ENCODE measurements at regions not wholly inside any gene's neighbourhood (a gene's known extent, or its start where the extent isn't known, plus 50 kb on each side); places are given as distances from the start of the nearest gene placed in this dataset.

DNA sequence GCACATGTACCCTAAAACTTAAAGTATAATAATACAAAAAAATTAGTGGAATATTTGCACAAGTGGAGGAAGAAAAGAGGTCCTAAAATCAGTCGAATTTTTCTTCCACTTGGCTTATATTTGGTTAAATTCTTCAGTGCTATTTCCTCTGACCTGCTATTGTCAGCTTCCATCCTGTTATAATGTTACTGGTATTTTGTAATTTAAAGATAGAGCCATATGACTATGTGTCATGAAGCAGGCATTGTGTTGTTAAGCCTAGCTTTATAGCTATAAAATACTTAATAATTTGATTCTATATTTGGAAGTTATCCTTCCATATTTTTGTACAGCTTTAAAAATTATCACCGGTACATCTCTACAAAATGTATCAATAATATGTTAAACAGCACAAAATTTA is 455.9 kb upstream of the MARCKS start:
- DNase-seq = no peak

DNA sequence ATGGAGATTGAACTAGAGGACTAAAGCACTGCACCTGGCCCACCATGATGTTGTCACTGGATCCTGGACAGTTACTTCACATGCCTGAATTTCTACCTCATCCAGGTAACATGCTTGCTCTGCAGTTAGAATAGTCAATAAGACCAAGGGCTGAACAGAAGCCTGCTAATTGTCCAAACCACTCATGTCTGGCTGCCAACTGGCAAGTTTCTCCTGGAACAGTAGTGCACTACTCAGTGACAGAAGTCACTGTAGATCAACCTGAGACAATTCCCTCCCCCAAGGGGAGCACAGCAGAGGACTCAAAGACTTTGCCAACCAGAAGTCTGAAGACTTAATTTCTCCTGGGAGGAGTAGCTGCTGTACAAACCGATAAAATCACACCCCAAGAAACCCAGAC is 454.6 kb upstream of the MARCKS start:
- DNase-seq = no peak

DNA sequence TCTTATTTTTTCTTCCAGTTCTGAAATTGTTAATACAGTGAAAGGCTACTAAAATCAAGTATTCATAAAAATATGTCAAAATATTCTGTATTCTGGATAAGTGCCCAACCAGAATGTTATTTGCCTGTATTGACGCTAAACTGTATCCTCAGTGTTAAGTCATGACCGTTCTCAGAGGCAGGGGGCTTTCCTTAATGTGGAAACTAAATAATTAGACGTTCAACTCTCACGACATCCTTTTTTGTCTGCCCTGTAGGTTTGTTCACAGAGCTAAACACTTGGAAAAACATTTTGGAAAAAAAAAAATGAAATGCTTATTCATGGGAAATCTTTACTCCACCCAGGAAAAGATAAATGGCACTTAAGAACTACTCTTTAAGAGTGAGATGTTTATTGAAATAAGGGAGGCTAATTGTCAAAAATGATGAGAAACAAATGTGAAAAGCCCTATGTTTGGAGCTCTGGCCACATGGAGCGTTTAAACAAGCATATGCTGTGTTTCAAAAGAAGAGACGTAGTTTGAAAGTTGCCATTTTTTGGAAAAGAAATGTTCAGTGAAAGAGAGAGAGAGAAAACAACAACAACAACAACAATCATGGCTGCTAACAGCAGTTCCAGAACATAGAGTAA is 453.1 kb upstream of the MARCKS start:
- no peak for DNase-seq

DNA sequence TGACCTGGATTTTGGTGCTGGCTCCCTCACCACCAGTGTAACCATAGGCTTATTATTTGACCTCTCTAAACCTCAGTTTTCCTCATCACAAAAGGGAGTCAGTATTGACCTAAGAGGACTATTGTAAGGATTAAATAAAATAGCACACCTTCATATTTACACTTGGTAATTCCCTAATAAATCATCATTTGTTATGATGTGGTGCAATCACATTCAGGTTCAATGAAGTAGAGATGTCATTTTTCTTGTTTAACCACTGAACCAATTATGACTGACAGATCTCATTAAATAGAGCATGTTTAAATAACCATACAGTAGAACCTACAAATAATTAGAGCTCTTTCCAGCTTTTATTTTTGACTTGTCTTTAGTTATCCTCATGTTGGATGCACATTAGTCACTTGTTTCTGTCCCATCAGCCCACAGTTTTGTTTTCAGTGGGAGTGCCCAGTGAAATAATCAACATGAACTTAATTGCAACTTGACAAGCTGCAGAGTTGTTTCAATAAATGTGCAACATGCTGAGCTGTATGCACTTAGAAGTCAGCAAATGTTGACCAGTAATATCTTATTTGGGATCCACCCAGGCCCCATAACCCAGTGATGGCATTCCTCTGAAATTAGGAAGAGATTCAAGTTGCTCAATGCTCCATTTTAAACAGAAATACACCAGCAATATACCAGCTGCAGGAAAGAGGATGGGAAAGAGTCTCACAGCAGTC is 451.7 kb upstream of the MARCKS start:
- no peak for DNase-seq

DNA sequence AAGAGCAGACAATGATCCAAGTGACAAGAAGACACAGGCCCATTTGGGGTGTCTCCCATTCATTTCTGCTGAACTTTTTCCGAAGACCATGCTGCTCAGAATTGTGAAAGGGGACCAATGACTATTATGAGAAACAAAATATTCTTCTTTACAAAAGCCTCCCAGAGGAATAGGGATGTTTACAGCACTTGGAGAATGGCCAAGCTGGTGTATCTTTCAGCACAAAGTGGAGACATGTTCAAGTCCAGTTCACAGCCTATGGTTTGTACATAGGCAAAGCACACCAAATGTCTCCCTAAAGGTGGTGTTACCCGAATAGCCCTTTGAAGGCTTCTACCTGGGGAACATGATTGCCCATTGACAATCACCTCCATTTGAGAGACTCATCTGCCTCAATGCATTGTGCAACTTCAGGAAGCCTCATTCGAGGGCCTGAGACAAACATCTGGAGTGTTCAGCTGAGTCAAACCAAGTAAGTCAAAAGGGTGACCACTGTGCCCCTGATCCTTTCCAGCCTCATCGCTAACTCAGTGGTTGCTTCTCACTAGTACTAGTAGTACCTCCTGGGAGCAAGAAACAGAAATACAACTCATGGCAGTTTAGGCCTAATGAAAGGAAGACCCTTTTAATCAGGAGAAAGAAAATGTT is 451.0 kb upstream of the MARCKS start:
- no peak for DNase-seq

DNA sequence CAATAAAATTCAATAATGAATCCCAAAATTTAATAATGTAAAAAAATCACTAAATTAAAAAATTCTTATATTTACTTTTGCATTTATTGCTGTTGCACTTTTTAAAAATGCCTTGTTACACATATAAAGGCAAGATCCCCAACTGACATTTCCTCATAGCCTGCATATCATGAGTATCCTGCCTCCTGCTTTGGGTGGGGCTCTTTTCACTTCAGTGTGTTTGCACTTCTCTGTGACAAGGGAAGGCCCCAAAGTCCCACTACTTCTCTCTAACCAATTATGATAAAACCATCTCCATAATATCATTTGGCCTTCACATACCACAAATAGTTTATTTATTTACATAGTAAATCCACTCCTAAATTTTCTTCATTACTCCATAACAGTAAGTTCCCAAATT is 446.1 kb upstream of the MARCKS start:
- DNase-seq = no peak

DNA sequence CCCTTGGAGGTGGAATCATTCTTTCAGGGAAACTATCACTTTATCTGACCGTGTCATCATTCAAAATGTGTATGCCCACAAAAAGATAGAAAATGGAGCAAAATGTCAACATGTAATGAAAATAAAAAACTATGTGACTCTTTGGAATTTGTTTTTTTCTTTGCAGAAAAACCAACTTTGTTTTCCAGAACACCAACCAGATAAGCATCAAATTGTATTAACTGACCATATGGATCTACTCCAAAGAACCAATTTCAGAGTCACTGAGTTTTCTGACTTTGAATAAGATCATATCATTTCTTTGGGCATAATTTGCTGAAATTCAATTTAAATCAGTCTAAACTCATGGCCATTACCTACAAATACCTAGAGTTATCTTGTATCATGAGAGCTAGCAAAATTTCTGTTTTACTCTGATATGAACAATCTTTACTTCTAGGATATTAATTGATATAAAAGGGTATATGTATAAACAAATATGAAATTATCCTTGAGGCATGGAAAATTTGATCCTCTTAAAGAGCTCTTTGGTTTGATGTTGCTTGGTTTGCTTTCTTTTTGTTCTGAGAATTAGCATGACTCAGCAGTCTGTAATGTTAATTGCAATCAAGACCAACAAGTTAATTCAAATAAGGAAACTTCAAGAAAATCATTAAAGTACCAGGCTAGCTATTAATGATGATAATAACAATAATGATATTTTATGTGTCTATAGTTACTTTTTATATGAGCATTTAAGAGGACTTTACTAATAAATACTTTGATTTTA is 444.4 kb upstream of the MARCKS start:
- DNase-seq = no peak

DNA sequence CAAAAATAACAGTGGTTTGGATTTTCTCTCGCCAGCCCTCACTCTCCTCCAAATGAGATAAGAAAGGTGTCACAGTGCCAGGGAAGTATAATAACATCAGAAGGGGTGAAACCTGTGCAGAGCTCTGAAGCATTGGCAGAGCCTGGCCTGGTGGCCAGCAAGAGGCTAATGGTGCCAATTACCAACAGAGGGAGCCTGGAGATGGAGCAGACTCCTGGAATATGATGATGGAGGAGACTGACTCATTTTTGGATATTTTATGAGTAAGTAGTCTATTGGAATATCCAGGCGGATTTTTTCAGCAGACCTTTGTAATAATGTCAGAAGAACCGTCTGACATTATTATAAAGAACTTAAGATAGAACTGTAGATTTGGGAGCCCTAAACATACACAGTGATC is 442.6 kb upstream of the MARCKS start:
- no peak for DNase-seq

DNA sequence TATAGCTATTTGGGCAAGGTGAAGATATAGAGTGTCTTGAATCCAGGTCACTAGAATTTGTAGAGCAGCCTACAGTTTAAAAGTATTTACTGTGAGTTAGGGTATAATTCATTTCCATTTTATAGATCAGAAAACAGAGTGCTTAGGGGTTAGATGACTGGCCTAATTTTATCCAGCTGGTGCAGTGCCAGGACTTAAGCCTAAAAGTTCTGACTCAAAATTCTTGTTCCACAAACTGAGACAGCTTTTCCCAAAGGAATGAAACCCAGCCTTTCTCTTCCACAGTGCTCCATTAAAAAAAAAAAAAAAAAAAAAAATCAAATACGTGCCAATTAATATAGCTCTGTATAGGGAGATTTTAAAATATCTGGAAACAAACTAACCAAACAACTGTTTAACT is 441.0 kb upstream of the MARCKS start:
- DNase-seq = no peak

DNA sequence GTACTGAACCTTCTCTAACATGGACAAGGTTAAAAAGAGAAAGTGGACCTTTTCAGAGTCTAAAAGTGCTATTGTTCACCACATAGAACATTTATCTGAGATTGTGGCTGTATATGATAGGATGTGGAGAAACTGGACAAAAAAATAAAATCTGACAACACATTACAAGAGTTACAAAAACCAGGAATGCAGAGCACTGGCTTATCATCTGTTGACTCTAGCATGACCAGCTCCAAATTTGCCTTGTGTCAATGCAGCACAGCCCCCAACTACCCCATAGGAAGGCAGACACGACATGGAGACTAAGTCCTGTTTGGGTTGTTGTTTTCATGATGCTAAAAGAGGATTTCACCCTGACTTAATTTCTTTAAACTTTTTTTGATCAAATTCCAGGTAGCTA is 436.9 kb upstream of the MARCKS start:
- DNase-seq = no peak

DNA sequence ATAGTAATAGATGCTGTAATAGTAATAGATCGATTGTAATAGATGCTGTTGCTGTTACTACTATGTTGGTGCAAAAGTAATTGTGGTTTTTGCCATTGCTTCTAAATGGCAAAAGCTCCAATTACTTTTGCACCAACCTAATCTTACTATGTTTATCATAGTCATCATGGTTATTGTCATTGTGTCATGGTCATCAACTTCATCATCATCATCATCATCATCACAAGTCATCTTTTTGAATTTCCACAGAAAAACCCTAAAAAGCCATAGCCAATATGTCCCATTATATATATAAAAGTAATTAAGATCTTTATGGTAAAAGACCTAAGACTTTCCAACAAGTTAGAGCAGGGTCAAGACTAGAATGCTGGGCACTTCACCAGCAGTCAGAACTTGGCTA is 435.1 kb upstream of the MARCKS start:
- DNase-seq = no peak

DNA sequence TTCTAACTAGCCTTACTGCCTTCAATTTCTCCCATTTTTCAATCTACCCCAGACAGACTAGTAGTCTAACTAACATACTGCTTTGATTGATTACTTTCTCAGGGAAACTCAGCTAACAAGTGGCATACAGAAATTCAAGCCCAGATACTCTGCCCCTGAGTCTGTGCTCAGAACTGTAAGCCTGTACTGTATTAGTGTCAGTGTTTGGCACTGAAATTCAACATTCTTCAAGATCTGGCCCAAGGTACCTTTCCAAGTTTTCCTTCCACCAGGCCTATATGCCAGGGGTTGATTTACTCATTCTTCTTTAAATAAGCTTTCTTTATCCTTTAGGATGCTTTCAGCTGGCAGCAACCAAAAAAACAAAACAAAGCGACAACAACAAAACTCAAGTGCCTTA is 433.2 kb upstream of the MARCKS start:
- no peak for DNase-seq

DNA sequence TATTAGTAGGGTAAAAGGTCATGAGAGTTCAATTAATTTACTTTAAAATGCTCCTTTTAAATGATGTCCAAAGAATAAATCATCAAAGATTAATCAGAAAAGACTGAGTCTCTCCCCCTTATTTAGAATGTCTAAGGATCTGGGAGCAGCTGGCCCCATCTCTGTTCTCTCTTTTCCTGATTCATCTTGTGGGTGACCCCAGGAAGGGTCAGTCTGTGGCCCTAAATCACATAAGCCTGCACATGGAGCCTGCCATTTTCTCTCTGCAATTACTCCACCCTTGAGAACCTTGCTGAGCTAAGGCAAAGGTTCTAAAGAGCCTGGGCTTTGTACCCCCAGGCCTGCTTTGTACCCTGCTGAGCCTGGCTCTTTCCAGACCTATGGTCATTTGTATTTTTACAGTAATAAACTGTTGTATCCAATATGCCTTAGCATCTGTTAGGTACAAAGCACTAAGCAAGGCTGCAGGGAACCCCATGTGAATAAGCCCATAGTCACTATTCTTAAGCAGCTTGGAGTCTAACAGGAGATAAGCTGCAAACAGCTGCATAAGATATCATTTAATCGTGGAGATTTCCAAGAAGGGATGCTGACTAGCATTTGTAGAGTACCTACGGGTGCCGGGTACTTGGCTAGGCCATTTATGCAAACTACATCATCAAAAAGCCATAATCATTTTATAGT is 431.0 kb upstream of the MARCKS start:
- DNase-seq = no peak

DNA sequence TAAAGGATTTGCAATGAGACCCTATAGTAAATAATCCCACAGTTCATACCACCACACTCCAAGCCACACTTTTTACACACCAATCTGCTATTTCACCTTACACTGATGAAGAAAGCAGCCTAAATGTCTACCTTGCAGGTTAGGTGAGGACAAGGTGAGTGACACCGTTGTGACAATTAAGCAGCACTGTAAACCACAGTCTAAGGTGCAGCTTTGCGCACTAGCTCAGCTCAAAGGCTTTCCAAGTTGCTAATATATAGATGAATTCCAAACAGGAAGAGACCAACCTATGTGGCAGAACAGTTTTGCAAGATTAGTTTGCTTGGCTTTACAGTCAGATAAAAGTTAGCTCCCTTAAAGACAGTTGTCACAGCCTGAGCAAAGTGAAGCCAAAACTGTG is 429.5 kb upstream of the MARCKS start:
- no peak for DNase-seq

DNA sequence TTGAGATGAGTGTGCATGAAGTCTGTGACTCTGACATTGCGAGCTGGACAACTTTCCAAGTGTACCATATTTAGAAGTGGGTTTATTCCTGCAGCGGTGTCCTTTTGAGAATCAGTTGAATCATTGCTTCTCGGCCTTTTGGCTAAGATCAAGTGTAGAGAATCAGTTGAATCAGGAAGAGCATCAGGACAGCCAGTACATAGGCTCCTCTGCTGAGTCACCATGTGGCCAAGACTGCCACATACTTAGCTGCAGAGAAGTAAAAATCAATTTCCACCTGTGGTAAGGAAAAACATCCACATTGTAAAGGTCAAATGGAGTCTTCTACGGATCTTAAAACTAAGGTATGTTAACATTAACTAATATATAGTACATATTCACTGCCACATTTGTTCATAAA is 428.4 kb upstream of the MARCKS start:
- no peak for DNase-seq

DNA sequence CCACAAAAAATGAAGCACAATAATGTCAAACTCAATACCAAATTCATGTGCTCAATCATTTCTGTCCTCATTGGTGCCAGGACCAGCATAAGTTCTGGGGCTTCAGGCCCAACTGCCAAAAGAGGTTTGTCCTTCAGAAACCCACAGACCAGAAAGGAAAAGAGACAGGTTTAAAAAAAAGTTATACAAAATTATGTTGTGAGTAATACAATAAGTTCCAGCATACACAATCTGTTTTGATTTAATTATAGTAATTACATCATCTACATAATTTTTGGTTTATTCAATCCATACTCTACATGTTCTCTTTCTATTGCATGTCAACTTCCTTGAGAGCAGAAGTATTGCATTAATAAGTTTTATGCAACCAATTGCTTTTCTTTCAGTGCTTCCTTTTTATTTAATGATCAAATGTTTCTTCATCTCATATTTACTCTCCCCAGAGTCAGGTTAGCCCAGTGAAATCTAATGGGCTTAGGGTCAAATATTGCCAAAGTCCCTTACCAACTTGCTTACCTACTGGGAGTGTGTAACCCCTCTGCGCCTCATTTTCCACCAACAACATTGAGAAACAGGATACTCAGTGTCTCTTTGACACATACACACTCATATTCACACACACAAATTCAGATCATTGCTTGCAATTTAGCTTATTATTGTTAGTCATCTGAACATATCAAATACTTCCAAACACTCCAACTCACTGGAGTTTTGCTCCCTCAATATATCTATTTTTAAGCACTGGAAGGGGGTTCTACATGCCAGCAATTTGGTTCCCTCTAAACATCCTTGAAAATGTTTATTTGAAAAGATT is 424.4 kb upstream of the MARCKS start:
- no peak for DNase-seq

DNA sequence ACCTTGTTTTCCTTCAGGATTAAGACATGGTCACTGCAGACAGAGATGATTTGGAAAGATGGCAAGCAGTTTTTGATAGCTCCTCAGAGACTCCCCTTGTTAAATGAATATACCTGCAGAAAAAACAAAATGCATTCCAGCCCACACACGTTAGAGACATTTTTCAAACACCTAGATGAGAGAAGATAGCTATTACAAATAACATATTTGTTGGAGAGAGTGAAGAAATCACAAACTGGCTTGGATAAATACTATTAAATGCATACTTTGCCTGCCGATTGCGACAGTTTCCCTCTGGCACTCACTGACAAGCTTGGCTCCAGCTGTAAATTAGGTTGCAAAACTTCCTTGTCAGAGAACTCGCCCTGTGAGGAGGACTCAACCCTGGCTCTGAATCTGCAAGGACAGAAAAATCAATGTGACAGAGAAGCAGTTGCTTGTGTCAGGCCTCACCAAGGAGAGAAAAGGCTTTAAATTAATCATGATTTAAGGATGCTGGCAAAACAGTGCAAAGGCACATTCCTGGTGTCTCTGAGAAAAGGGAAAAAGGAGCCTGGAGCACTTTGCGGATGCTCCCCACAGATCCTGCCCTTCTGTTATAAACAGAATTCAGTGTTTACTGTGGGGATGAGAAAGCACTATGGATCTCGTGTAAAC is 423.7 kb upstream of the MARCKS start:
- peak; percentile 51 for DNase-seq

DNA sequence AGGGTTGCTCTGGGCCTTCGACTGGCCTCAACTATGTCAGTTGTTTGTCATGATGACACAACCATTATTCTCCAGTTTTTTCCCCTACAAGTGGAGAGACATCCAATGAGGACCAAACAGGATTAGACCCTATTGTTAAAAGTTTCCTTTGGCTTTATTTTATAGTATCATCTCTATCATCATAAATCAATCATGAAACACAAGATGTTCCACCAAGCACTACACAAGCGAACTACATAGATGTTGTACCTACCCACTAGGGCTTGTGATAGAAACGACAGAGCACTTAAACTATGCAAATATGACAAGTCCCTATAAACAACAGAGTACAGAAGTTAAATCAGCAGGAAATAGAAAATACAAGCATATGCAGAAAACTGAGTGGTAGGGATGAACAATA is 422.5 kb upstream of the MARCKS start:
- DNase-seq = no peak

DNA sequence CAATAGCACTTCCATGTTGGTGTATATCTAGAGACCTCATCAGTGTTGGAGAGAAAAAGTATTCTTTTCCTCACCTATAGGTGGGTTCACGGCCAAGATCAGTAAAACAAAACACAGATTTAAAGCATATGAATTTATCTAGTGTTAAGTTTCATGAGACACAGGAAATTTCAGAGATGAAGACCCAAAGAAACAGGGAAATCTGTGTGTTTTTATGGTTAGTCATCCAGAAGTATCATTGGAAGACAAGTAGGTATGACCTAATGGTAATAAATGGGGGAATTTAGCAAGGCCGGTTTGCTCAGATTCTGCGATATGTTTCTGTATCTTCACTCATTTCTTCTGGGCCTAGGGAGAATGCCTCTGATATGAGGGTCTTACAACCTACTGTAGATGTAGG is 419.6 kb upstream of the MARCKS start:
- no peak for DNase-seq

DNA sequence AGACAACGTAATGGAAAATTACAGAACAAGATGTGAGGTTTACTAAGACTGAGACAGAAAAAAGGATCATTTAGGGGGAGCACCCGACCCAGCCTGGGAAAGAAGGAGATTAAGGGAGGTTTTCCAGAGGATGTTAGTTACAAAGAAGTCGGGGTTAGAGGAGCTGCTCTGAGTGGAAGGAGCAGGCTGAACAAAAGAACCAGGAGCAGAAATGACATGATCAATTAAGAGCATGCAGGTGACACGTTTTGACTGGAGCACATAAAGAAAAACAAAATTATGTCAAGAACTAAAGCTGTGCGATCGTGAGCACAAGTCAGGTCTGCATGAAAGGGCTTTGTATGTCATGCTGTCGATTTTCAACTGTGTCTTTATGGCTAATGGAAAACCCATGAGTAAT is 417.3 kb upstream of the MARCKS start:
- no peak for DNase-seq

DNA sequence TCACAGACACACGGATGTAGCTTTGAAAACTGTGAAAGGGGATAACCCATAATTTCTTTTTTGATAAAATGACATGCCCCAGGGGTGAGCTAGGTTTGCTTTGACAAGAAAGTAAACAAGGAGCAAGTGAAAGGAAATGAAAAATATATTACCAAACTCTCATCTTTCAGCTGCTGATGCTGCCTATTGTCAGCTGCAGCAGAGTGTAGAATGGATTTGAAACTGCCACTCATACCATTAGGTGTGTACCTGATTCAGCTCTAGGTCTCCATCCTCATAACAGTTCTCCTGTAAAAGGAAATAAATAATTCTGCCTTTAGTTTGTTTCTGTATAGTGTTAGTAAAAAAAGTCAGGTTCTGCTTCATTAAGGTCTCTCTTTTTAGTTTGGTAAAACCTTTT is 415.1 kb upstream of the MARCKS start:
- no peak for DNase-seq

DNA sequence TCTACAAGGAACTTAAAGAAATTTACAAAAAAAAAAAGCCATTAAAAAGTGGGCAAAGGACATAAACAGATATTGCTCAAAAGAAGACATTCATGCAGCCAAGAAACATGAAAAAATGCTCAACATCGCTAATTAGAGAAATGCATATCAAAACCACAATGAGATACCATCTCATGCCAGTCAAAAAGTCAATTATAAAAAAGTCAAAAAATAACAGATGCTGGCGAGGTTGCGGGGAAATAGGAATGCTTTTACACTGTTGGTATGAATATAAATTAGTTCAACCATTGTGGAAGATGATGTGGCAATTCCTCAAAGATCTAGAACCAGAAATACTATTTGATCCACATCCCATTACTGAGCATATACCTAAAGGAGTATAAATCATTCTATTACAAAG is 411.9 kb upstream of the MARCKS start:
- DNase-seq = no peak

Data from islet precursor cell (in vitro differentiated cells).